NCI-H510A (cell line): ENCODE measurements at regions not wholly inside any gene's neighbourhood (a gene's known extent, or its start where the extent isn't known, plus 50 kb on each side); places are given as distances from the start of the nearest gene placed in this dataset.
"Not testable (repeated sequence)": the region's sequence is repeated elsewhere in the genome, so short reads cannot be mapped to it uniquely, and the experiment has no call there.

ENCODE experiments used
- DNase-seq: peaks from one replicate; lab custom pipeline; 2025; lab: John Stamatoyannopoulos, UW

DNA sequence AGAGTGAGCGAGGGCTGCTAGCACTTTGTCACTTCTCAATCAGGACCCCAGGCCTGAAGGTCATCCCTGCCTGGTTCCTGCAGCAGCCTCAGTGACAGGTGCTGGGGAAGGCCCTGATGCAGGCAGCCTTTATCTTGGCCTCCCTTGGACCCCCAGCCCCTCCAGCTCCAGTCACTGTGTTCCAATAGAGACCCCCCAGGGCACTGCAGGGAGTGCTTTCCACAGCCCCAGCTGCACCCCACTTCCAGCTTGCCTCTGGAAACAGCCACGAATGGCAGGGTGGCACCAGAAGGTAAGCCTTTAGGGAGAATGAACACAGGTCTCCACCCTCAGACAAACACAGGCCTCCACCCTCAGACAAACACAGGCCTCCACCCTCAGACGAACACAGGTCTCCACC lies 241.6 kb upstream of the SGCG start:
- DNase-seq: no peak

DNA sequence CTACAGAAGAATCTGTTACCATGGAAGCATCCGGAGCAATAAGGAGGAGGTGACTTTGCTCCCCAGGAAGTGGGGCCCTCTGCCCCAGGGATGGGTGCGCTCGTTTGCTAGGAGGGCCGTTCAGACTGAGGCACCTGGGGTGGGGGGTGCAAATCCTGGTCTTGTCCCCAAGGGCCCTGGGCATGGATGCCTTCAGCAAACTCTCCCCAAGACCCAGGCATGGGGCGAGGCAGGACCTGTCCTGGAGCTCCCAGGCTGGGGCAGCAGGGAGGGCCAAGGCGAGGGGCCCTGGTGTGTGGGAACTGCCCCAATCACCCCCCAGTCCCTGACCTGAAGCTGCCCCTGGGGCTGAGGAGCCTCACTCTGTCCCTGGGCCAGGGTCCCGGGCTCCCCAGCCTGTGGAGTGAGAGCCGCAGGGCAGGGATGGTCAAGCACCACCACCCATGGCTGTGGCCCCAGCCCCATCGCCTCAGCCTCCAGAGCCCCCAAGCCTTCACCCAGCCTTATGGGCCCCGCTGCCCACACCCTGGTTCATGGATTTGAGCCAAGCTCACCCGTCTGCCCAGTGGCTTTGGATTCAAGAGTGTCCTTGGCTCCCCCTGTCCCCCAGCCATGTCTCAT lies 240.6 kb upstream of the SGCG start:
- DNase-seq: no peak

DNA sequence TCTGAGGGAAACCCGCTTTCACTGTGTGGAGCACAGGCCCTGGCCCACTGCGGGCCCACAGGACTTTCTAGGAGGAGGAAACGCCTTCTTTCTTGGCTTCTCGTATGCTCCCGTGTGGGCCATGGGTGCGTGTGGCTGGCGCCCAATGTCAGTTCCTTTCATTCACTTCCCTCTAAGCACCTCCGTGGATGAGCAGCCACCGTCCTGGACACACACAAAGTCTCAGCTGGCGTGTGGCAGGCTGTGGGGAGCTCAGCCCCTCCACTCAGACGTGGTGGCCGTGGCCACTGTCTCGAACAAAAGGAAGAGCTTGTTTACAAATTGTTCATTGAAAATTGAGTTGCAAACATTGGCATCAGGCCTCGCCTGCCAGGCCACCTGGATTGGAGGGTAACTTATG lies 240.0 kb upstream of the SGCG start:
- no peak for DNase-seq

DNA sequence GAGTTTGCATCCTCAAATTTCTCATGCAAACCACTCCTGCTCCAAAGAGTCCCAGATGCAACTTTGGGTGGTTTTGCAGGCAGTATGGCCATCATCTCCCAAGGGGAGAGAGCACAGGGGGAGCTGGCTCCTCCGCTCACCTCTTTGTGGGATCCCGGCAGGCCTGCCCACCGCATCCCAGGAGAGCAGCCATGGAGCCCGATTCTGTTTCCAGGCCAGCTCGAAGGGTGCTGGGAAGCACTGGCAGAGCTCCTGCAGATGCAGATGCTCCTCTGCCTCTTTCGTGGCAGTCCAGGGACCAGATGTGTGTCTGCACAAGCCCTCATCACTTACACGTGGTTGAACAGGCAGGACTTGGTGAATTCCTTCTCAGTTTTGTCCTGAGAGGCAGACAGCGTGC lies 239.3 kb upstream of the SGCG start:
- not testable (repeated sequence) for DNase-seq

DNA sequence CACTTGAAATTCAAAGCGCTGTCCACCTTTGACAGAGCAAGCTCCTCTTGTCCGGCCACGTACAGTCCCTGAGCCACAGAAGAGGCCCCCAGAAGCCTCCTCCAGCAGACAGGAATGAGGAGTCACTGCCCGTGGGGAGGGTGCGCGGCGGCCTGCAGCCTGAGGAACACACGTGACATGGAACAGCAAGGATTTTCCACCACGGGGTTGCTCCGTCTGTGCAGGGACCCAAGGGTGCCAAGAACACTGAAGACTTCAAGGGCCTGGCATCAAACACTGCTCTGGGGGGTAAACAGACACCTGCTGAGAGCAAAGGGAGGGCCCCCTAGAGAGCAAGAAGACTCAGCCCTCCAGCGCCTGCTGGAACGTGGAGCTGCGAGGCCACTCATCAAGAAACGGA lies 237.9 kb upstream of the SGCG start:
- DNase-seq: not testable (repeated sequence)

DNA sequence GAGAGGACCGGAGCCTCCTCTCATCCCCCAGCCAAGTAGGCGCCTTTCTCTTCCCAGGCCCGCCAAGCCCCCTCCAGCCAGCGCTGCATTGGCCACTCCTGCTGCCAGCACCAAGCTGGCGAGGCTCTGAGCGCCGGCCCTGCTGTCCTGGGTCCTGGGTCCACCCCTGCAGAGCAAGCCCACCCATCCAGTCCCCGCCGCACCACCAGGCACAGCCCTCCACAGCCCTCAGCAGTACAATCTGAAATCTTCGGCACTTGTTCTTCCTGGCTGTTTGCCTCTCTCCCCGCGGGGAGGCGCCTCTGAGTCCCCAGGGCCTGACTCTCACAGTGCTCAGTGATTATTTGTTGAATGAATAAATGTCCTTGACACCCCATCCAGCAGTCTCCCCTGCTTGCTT lies 236.4 kb upstream of the SGCG start:
- no peak for DNase-seq

DNA sequence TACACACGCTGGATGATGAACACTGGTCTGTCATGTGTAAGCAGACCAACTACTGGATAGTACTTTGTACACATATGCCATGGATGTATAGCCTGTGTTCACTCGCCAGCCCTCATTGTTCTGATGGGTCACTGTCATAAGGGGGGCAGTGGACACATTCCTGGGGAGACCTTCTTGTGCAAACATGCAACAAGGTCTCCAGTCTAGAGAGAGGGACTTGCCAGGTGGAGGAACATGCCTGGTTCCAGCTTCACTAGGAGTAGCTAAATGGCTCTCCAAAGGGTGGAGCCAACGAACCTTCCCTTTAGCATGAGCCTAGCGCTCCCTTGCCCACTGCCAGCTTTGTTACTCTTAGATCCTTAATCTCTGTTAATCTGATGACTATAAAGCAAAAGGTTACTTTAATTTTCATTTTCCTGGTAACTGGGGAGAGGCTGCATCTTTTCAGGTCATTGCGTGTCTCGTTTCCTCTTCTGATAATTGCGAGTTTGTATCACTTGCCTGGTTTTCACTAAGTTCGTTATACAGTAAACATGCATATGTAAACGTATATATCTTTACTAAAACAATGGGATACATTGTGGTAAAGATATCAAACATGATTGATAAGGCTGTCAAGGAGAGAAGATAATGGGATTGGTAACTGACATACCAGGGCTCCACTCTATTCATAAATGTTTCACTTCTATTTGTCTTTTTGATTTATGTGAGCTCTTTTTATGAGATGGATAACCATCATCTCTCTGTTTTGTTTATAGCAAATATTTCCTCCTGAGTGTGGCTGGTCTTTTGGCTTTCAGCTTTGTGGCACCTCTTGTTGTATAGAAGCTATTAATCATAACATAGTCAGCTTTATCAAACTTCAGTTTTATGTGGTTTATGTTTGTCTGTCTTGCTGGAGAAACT lies 235.2 kb upstream of the SGCG start:
- no peak for DNase-seq

DNA sequence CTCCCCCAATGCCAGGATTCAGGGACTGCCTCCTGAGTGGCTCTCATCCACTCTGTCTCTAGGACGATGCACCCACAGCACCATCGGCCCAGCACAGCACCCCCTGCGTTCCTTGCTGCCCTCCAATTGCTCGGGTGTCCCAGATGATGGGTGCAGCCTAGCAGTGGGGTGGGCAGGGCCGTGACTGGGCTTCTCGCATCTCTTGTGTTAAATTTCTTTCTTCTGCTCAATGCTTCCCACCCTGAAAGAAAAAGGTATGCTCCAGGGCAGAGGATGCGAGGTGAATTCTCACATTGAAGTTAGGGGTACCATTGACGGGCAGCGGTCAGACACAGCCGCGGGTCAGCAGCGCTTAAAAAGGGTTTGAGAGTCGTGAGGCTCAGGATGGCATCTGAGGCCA lies 232.4 kb upstream of the SGCG start:
- DNase-seq: no peak

DNA sequence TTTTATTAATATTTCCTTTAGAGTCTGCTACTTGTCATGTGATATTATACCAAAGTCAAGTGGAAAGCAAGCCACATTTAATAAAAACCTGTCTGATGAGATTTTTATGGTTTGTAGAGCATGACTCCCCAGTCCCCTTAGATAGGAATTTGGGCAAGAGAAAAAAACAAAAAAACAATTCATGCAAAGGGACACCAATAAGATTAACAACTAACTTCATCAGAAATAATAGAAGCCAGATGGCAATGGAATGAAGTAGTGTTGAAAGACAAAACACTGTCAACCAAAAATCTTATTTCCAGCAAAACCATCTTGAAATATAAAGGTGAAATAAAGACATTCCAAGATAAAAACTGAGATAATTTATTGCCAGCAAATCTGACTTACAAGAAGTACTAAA lies 228.8 kb upstream of the SGCG start:
- not testable (repeated sequence) for DNase-seq

DNA sequence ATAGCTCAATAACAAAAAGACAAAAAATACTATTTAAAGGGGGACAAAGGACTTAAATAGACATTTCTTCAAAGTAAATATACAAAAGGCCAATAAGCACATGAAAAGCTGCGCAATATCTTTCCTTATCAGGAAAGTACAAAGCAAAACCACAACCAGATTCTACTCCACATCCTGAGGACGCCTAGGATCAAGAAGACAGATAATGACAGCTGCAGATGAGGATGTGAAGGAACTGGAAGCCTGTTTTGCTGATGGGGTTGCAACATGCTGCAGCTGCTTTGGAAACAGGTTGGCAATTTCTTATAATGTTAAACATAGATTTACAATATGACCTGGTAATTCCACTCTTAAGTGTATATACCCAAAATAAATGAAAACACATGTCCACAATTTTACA lies 225.6 kb upstream of the SGCG start:
- not testable (repeated sequence) for DNase-seq

DNA sequence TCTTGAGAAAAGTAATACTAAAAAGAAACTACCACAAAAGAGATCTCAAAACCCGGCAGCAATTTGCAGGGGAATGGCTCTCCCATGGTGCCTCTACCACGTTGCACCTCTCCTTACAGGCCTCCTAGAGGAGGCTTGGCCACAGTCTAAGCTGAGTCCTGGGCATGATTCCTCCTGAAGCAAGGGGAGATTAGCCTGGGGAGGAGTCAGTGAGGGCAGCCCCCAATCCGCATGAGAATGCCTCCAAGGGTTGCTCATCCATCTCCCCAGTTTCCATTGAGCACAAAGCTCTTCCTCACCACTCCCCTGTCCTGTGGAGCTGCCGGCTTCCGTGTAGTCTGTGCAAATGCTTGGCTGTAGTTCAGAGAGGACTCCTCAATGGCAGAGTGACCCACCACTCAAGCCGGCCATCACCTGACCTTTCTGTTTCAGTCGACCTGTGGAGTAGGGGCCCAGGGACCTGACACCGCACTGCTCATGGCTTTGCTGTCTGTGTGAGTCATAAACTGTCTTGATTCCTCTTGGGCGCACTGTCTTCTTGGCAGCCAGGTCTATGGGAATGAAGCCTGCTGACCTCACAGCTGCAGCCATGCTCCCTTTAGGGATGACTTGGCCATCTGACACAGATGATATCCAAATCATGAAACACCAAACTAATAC lies 224.2 kb upstream of the SGCG start:
- not testable (repeated sequence) for DNase-seq

DNA sequence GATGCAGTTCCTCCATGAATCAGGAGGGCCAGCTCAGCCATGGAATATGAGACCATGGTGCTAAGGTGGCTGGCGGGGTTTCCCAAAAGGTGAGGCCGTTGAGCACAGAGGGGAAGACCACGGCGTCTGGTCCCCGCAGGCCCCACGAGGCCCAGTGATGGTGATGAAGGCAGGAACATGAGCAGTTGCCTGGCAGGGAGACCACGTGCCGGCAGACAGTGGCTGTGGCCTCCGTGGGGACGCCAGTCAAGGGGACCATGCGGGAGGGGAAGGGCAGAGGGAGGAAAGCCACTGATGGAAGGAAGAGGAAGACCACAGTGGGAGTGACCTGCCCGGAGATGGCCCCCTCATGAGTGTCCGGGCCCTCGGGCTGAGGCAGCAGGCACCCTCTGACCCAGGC lies 220.9 kb upstream of the SGCG start:
- not testable (repeated sequence) for DNase-seq

DNA sequence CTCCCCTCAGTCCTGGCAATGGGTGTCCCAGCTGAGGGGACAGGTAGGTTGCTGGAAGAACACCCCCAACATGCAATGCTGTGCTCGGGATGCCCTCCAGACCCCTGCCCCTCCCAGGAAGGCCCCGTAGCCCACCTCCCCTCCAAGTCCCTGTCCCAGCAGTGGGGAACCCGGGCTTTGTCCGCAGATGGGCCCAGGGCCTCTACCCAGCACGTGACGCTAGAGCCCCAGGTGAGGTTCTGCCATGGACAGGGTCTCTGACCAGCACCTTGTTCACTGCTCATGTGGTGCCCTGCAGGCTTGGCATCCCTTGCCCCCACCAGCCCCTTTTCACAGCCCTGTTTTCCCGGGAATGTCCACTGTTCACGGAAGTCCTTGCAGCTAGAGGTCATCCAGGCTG lies 220.0 kb upstream of the SGCG start:
- no peak for DNase-seq

DNA sequence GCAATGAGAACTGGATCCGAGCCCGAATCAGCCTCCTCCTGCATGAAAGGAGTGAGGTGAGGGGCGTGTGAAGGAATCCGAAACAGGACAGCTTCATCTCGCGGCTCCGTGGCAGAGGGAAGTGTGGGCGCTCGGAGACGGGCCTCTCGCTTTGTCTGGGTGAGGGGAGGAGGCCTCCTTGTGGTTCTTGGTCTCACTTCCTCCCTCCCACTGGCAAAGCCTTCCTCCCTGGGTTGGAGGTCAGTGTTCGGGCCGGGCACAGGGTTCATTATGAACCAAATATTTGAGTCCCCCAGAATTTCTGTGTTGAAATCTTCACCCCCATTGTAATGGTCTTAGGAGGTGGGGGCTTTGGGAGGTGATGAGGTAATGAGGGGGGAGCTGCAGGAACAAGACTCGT lies 219.4 kb upstream of the SGCG start:
- DNase-seq: not testable (repeated sequence)

DNA sequence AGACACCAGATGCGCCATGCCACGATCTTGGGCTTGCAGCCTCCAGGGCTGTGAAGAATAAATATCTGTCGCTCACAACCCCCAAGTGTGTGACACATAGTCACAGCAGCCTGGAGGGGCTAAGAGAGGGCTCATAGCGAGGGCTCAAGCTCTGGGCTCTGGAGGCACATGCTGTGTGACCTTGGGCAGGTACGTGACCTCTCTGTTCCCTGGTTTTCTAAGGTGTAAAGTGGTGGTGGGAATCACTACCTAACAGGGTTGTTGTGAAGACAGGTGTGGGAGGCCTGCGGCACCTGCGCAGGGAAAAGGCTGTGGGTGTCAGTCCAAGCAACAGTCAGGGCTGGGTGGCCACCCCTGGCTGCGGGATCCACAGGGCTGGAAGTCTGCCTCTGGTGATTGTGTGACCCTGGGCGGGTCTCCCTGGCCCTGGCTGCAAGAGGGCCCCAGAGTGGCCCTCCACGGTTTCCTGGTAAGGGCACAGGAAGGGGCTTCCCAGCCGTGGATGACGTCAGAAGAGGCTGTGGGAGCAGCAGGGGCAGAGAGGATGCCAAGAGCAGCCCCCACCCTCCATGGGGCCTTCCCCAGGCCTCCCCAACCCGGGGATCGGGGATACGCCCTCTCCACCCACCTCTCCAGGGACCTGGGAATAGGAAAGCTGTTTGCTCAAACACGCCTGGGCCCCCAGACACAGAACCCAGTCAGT lies 218.8 kb upstream of the SGCG start:
- DNase-seq: no peak

DNA sequence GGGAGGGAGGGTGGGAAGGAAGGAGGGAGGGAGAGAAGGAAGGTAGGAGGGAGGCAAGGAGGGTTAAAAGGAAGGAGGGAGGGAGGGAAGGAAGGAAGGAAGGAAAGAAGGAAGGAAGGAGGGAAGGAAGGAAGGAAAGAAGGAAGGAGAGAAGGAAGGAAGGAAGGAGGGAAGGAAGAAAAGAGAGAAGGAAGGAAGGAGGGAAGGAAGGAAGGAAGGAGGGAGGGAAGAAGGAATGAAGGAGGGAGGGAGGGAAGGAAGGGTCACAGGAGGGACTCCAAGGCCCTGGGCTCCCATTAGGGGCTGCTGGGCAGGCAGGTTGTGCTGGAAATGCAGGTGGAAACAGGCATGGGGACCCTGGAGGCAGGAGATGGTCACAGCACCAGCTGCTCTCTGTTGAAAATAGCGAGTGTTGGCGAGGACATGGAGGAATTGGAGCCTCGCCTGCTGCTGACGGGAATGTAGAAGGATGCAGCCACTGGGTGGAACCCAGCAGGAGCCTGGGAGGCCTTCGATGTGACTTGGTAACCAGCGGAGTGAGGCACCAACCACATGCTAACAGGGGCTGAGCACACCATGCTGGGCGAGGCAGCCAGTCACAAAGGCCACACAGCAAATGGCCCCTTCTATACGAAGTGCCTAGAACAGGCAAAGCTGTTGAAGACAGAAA lies 217.3 kb upstream of the SGCG start:
- DNase-seq: not testable (repeated sequence)

DNA sequence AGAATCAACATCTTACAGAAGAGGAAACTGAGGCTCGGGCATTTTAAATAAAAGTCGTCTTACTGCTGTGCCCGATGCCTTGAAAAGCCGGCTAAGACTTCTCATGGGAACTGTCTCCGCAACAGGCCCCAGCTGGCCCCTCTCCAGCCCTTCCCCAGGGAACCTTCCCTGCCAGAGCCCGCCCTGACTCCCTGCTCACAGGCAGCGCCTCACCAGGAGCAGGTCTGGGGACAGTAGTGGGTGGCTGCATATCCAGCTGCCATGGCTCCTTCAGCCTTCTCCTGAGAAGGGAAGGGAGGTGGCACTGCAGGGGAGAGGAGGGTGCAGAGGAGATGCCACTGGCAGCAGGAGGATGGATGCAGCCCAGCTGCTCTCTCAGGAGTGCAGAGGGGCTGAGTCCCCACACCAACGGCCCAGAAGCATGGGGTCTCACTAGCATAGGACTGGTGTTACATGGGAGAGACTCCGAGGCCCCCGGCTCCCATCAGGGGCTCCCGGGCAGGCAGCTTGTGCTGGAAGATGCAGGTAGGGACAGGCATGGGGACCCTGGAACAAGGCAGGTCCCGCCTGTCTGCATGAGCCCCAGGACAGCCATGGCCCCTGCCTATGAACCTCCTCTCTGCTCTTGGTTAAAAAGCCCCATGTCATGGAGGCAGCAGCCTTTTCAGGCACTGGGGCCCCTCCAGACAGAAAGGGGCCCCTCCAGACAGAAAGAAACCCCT lies 216.4 kb upstream of the SGCG start:
- no peak for DNase-seq

DNA sequence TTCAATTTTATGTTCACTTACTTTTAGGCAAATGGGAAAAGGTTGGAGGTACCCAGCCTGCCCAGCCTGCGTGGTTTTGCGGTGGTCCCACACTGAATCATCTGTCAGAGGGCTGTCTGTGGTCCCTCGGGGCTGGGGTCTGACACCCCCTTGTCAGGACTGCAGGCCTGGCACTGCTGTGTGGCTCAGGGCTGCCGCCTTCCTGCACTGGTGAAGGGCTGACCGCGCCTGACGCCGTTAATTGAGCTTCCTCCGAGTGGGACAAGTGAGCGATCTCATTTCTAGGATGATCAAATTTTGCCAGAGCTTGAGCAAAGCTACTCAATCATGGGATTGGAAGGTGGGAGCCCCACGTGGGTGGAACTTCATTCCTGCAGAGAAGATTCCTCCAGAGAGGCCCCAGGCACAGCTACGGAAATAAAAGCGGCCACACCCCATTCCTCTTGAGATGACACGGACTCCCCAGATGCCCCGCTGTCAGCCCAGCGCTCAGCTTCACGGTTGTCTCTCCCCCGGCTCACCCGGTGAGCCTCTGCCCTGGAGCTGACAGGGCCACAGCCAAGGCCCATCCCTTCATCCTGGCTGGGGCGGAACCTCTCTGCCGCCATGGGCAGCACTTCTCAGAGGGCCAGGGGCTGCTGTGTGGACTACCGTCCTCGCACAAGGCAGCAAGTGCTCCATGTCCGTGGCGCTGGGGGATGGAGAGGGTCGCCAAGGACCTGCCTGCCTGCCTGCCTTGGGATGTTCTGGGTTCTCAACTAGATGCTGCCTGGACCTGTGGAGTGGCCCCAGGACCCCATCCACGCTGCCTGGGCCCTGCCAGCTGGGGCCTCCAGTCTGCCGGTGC lies 215.5 kb upstream of the SGCG start:
- not testable (repeated sequence) for DNase-seq

DNA sequence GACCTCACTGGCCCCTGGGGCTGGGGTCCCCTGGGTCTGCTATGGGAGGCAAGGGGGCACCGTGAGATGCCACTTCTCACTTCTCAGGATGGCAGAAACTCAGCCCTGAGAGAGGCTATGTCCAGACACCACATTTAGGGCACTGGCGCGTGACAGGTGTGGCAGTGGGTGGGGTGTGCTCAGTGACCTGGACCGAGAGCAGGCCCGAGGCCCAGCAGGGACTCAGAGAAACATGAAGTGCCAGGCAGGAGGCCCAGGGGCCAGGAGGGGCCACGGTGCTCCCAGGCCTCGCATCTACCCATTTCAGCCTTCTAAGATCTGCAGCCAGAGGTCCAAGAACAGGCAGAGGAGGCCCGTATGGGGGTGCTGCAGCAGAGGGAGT lies 214.9 kb upstream of the SGCG start:
- DNase-seq: not testable (repeated sequence)

DNA sequence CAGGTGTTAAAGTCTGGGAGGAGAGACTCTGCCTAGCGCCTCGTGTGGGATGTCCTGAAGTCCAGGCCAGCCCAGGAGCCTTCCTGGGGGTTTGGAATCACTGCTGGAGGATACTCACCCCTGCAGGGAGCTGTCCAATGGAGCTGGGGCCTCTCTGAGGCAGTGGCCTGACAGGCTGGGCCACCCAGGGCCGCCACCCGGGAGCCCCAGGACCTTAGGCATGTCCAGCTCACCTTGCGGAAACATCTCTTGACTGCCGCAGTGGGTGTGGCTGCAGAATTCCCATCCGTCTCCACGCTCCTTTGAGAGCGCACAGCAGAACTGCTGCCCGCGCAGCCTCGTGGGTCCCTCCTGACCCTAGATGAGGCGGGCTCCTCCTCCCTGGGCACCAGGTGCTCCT lies 214.0 kb upstream of the SGCG start:
- DNase-seq: not testable (repeated sequence)
